ENCODE measurements at regions not wholly inside any gene's neighbourhood (a gene's known extent, or its start where the extent isn't known, plus 50 kb on each side); places are given as distances from the start of the nearest gene placed in this dataset.
A peak's percentile ranks its signal among the peaks of the same experiment; 100 is the strongest.

- Histone ChIP-seq H3K27ac (no peak overlapping the region), H3K4me1 (peaks cover 0 to 5% of the 10 kb centered on the region in 2 donors), H3K36me3 (no peaks in the 10 kb centered on the region), H3K27me3 (peaks cover 0 to 3% of the 10 kb centered on the region in 2 donors), H3K9me3 (no peaks in the 10 kb centered on the region), H3K4me3 (no peak overlapping the region)
- ATAC-seq (no peak), DNase-seq (no peak)
- intact Hi-C loops (cut with DNase I): no loop called here
- no peak for TF ChIP-seq CTCF (IDR thresholded peaks at IDR 0.05)
Observed at GRCh38 chr7:41892356-41893100, 189.6 kb upstream of the INHBA start.

- ATAC-seq (no peak), DNase-seq (no peak)
- peaks cover 5 to 10% of the 10 kb centered on the region in 2 donors for H3K4me1 ChIP-seq
- H3K9me3 ChIP-seq: no peaks in the 10 kb centered on the region
- no peaks in the 10 kb centered on the region for H3K36me3 ChIP-seq
- peaks cover 0 to 3% of the 10 kb centered on the region in 2 donors for H3K27me3 ChIP-seq
- TF ChIP-seq CTCF (IDR thresholded peaks at IDR 0.05): no peak
- H3K27ac ChIP-seq: no peak overlapping the region
- no peak overlapping the region for H3K4me3 ChIP-seq
- intact Hi-C loops (cut with DNase I): no loop called here
Observed at GRCh38 chr7:41891950-41892349, 189.1 kb upstream of the INHBA start.

- DNase-seq (no peak), ATAC-seq (no peak)
- Histone ChIP-seq H3K36me3 (no peaks in the 10 kb centered on the region), H3K27me3 (no peaks in the 10 kb centered on the region), H3K9me3 (no peaks in the 10 kb centered on the region), H3K27ac (no peak overlapping the region), H3K4me1 (peaks cover 7 to 22% of the 10 kb centered on the region in 2 donors), H3K4me3 (no peak overlapping the region)
- intact Hi-C loops (cut with DNase I): no loop called here
- no peak for TF ChIP-seq CTCF (IDR thresholded peaks at IDR 0.05)
Observed at GRCh38 chr7:41890631-41891274, 187.9 kb upstream of the INHBA start.

GRCh38 chr7:41889472-41889871 lies 186.6 kb upstream of the INHBA start:
- no peak for TF ChIP-seq CTCF (IDR thresholded peaks at IDR 0.05)
- no peaks in the 10 kb centered on the region for H3K36me3 ChIP-seq
- intact Hi-C loops (cut with DNase I): no loop called here
- DNase-seq: no peak
- H3K4me3 ChIP-seq: no peak overlapping the region
- H3K27ac ChIP-seq: no peak overlapping the region
- no peaks in the 10 kb centered on the region for H3K9me3 ChIP-seq
- no peaks in the 10 kb centered on the region for H3K27me3 ChIP-seq
- peaks cover 13 to 24% of the 10 kb centered on the region in 2 donors for H3K4me1 ChIP-seq
- ATAC-seq: peak; percentile 66

- no peak for TF ChIP-seq CTCF (IDR thresholded peaks at IDR 0.05)
- Histone ChIP-seq H3K27ac (no peak overlapping the region), H3K9me3 (no peaks in the 10 kb centered on the region), H3K27me3 (no peaks in the 10 kb centered on the region), H3K4me3 (no peak overlapping the region), H3K36me3 (no peaks in the 10 kb centered on the region), H3K4me1 (peaks cover 13 to 24% of the 10 kb centered on the region in 2 donors)
- DNase-seq: no peak
- intact Hi-C loops (cut with DNase I): no loop called here
- no peak for ATAC-seq
Observed at GRCh38 chr7:41889040-41889439, 186.2 kb upstream of the INHBA start.
